ENCODE measurements at regions not wholly inside any gene's neighbourhood (a gene's known extent, or its start where the extent isn't known, plus 50 kb on each side); places are given as distances from the start of the nearest gene placed in this dataset.
"Not testable (repeated sequence)": the region's sequence is repeated elsewhere in the genome, so short reads cannot be mapped to it uniquely, and the experiment has no call there.

DNA sequence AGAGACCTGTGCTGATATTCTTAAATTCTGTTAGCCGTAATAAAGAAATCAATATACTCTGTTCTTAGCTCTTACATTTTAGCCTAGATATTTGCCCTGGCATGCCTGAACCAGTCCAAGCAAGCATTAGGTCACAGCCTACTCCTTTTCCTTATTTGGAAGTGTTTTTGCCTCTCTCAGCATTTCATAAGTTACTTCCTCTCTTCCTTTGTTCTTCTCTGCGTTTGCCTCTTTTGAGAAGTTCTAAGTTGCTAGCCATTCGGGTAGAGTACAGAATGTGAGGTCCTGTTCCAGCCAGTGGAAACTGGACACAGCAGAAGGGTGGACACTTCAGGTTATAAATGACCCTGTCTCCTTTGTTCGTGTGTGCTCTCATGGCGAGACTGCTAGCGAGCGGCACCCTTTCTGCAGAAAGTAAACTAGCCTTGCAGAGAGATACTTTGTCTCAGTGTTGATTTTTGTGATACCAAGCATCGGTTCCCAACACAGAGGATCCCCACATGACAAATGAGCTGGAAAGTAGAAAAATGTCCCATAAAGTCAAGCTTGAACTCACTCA is 75.0 kb upstream of the FAM153A start:
- H3K9ac ChIP-seq (ENCODE audit: low read depth in 1 of 2, low read length in 2 of 2); H3K9me3 ChIP-seq (ENCODE audit: control insufficient read depth in 4 of 4, low read length in 3 of 4); H3K27ac ChIP-seq (ENCODE audit: low read depth in 1 of 2, low read length in 2 of 2); H3K36me3 ChIP-seq (ENCODE audit: control insufficient read depth in 4 of 4, insufficient read depth in 3 of 4, low read depth in 1 of 4, low read length in 3 of 4); H3K27me3 ChIP-seq (ENCODE audit: control insufficient read depth in 4 of 4, insufficient read depth in 4 of 4, low read length in 3 of 4); H3K4me1 ChIP-seq (ENCODE audit: control insufficient read depth in 4 of 4, insufficient read depth in 4 of 4, low read length in 3 of 4); H3K4me3 ChIP-seq (ENCODE audit: low read depth in 1 of 3, low read length in 3 of 3); DNase-seq (ENCODE audit: low spot score): not testable (repeated sequence)
- WGBS, result 76% methylated on average over 7 of the region's 8 CpGs

GRCh38 chr5:177856474-177856873 is 73.8 kb upstream of the FAM153A start:
- H3K27ac ChIP-seq (ENCODE audit: low read depth in 1 of 2, low read length in 2 of 2); H3K36me3 ChIP-seq (ENCODE audit: control insufficient read depth in 4 of 4, insufficient read depth in 3 of 4, low read depth in 1 of 4, low read length in 3 of 4); H3K9ac ChIP-seq (ENCODE audit: low read depth in 1 of 2, low read length in 2 of 2); H3K27me3 ChIP-seq (ENCODE audit: control insufficient read depth in 4 of 4, insufficient read depth in 4 of 4, low read length in 3 of 4); H3K9me3 ChIP-seq (ENCODE audit: control insufficient read depth in 4 of 4, low read length in 3 of 4); H3K4me1 ChIP-seq (ENCODE audit: control insufficient read depth in 4 of 4, insufficient read depth in 4 of 4, low read length in 3 of 4); H3K4me3 ChIP-seq (ENCODE audit: low read depth in 1 of 3, low read length in 3 of 3); DNase-seq (ENCODE audit: low spot score): not testable (repeated sequence)
- 38% methylated on average over 1 of the region's 2 CpGs for WGBS

DNA sequence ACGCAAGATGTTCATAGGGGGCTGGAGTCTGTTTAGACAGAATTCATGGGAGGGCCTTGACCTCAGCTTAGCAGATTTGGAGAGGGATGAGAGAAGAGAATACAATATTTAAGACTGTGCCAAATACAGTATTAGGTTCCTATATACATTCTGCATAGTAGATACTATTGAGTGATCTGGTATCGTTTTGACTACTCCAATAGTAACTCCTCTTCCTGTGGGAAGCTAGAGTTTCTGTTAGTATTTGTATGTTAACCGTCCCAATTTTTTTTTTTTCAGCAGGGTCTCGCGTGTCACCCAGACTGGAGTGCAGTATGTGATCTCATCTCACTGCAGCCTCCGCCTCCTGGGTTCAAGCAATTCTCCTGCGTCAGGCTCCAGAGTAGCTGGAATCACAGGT is 65.2 kb upstream of the FAM153A start:
- 83% methylated on average over 6 of the region's 7 CpGs for WGBS
- H3K9me3 ChIP-seq (ENCODE audit: control insufficient read depth in 4 of 4, low read length in 3 of 4); H3K36me3 ChIP-seq (ENCODE audit: control insufficient read depth in 4 of 4, insufficient read depth in 3 of 4, low read depth in 1 of 4, low read length in 3 of 4): not testable (repeated sequence)

GRCh38 chr5:177846598-177846997 is 63.9 kb upstream of the FAM153A start:
- not testable (repeated sequence) for H3K27ac ChIP-seq (ENCODE audit: low read depth in 1 of 2, low read length in 2 of 2); H3K4me3 ChIP-seq (ENCODE audit: low read depth in 1 of 3, low read length in 3 of 3); H3K4me1 ChIP-seq (ENCODE audit: control insufficient read depth in 4 of 4, insufficient read depth in 4 of 4, low read length in 3 of 4); H3K36me3 ChIP-seq (ENCODE audit: control insufficient read depth in 4 of 4, insufficient read depth in 3 of 4, low read depth in 1 of 4, low read length in 3 of 4); H3K27me3 ChIP-seq (ENCODE audit: control insufficient read depth in 4 of 4, insufficient read depth in 4 of 4, low read length in 3 of 4); H3K9ac ChIP-seq (ENCODE audit: low read depth in 1 of 2, low read length in 2 of 2); DNase-seq (ENCODE audit: low spot score); H3K9me3 ChIP-seq (ENCODE audit: control insufficient read depth in 4 of 4, low read length in 3 of 4)
- WGBS, result 46% methylated on average over 2 of the region's 5 CpGs

More for the DNA sequence above, 65.2 kb upstream of the FAM153A start:
- H3K27ac ChIP-seq (ENCODE audit: low read depth in 1 of 2, low read length in 2 of 2); H3K4me3 ChIP-seq (ENCODE audit: low read depth in 1 of 3, low read length in 3 of 3); H3K9ac ChIP-seq (ENCODE audit: low read depth in 1 of 2, low read length in 2 of 2); H3K27me3 ChIP-seq (ENCODE audit: control insufficient read depth in 4 of 4, insufficient read depth in 4 of 4, low read length in 3 of 4); DNase-seq (ENCODE audit: low spot score); H3K4me1 ChIP-seq (ENCODE audit: control insufficient read depth in 4 of 4, insufficient read depth in 4 of 4, low read length in 3 of 4): not testable (repeated sequence)

DNA sequence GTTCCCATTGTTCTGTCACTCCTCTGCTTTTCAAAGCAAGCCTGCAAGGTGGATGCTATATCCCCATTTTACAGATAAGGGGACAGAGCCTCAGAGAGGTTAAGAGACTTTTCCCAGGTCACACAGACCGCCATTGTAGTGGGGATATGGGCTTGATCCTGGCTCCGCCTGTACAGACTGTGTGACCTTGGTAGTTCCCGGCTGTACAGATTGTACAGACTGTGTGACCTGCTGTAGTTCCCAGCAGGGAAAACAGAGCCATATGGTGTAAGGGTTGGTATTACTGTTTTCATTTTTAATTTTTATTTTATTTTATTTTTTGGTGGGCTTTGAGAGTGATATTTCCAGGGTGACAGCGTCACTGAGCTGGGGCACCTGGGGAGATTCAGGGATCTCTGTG is 63.2 kb upstream of the FAM153A start:
- DNase-seq (ENCODE audit: low spot score); H3K4me3 ChIP-seq (ENCODE audit: low read depth in 1 of 3, low read length in 3 of 3); H3K9me3 ChIP-seq (ENCODE audit: control insufficient read depth in 4 of 4, low read length in 3 of 4); H3K27me3 ChIP-seq (ENCODE audit: control insufficient read depth in 4 of 4, insufficient read depth in 4 of 4, low read length in 3 of 4); H3K27ac ChIP-seq (ENCODE audit: low read depth in 1 of 2, low read length in 2 of 2); H3K4me1 ChIP-seq (ENCODE audit: control insufficient read depth in 4 of 4, insufficient read depth in 4 of 4, low read length in 3 of 4); H3K9ac ChIP-seq (ENCODE audit: low read depth in 1 of 2, low read length in 2 of 2); H3K36me3 ChIP-seq (ENCODE audit: control insufficient read depth in 4 of 4, insufficient read depth in 3 of 4, low read depth in 1 of 4, low read length in 3 of 4): not testable (repeated sequence)
- WGBS, result 88% methylated on average over 1 of the region's 4 CpGs

- not testable (repeated sequence) for H3K4me1 ChIP-seq (ENCODE audit: control insufficient read depth in 4 of 4, insufficient read depth in 4 of 4, low read length in 3 of 4); H3K36me3 ChIP-seq (ENCODE audit: control insufficient read depth in 4 of 4, insufficient read depth in 3 of 4, low read depth in 1 of 4, low read length in 3 of 4); H3K4me3 ChIP-seq (ENCODE audit: low read depth in 1 of 3, low read length in 3 of 3); H3K27me3 ChIP-seq (ENCODE audit: control insufficient read depth in 4 of 4, insufficient read depth in 4 of 4, low read length in 3 of 4); DNase-seq (ENCODE audit: low spot score); H3K9ac ChIP-seq (ENCODE audit: low read depth in 1 of 2, low read length in 2 of 2); H3K9me3 ChIP-seq (ENCODE audit: control insufficient read depth in 4 of 4, low read length in 3 of 4); H3K27ac ChIP-seq (ENCODE audit: low read depth in 1 of 2, low read length in 2 of 2)
- 56% methylated on average over 4 of the region's 5 CpGs for WGBS
Observed at GRCh38 chr5:177836191-177836590, 53.5 kb upstream of the FAM153A start.

All from liver (tissue), 6 donors.